HCT116 (cell line): ENCODE measurements at regions not wholly inside any gene's neighbourhood (a gene's known extent, or its start where the extent isn't known, plus 50 kb on each side); places are given as distances from the start of the nearest gene placed in this dataset.

Source experiments
- ATAC-seq: fragments of 200-7000 bp; cut with Tn5 transposase; 2 replicates; pipeline ENCODE4 v1.9.1; 2020; ENCODE audit warnings: mild to moderate bottlenecking, moderate library complexity
- BruUV-seq: library from RNA; stranded (reverse); fragments of 400-500 nt; replicated peaks from 2 replicates; lab custom pipeline; 2021; lab: Mats Ljungman, UMichigan
- CTCF ChIA-PET: fragments of 300-600 bp; sonication (Branson Sonifier 250); formaldehyde crosslinking; loops from one replicate; lab custom pipeline; 2021; ENCODE audit warnings: antibody characterized with exemption; lab: Charles Lee
- POLR2A ChIA-PET: fragments of 300-600, 350-600 bp; sonication (Branson Sonifier 250); formaldehyde crosslinking; loops from one replicate; lab custom pipeline; 2021; ENCODE audit warnings: antibody characterized with exemption; lab: Charles Lee
- RAD21 ChIA-PET, 2 experiments: fragments of 300-600 bp; sonication (Branson Sonifier 250); formaldehyde crosslinking; loops; one replicate each; lab custom pipeline; 2023; ENCODE audit warnings: low total read pairs in 2 of 2; ENCODE audit not compliant: uncharacterized antibody in 2 of 2, unreplicated experiment in 2 of 2, low non-redundant PET in 1 of 2; lab: Charles Lee
- DNase-seq: peaks from one replicate; pipeline ENCODE4 v3.0.0-alpha.2; 2010; ENCODE audit warnings: low read depth, low spot score
- H2AFZ ChIP-seq: fragments of 200-600 bp; shearing (Covaris generic), sonication (generic); 2 replicates; pipeline ENCODE4 v1.6.1; 2017; ENCODE audit warnings: low read depth, mixed run types, mixed read lengths, antibody characterized with exemption, low read length; ENCODE audit not compliant: poor library complexity, severe bottlenecking
- H3K27ac ChIP-seq: 2 replicates; pipeline ENCODE4 v1.5.1; 2012; ENCODE audit warnings: low read depth, low read length
- H3K27me3 ChIP-seq: fragments of 200-600 bp; sonication (generic); 2 replicates; pipeline ENCODE4 v1.6.1; 2016; ENCODE audit warnings: mixed run types, low read length, mixed read lengths; ENCODE audit not compliant: insufficient read depth
- H3K36me3 ChIP-seq, 2 experiments: fragments of 200-500 bp in 1 of 2; fragments of 200-600 bp in 1 of 2; sonication (Bioruptor generic) in 1 of 2; sonication (generic) in 1 of 2; 2 replicates each; pipeline versions ENCODE4 v1.5.1 to v1.6.1; 2014 to 2016; ENCODE audit warnings: low read length in 2 of 2, inconsistent platforms in 1 of 2, mixed read lengths in 1 of 2, mixed run types in 1 of 2; ENCODE audit not compliant: insufficient read depth in 2 of 2, control insufficient read depth in 1 of 2
- H3K4me1 ChIP-seq, 2 experiments: fragments of 200-600 bp in 1 of 2; sonication (generic) in 1 of 2; 2 replicates each; pipeline versions ENCODE4 v1.5.1 to v1.6.1; 2012 to 2017; ENCODE audit warnings: low read length in 2 of 2, inconsistent platforms in 1 of 2, mild to moderate bottlenecking in 1 of 2, mixed read lengths in 1 of 2, mixed run types in 1 of 2, moderate library complexity in 1 of 2; ENCODE audit not compliant: insufficient read depth in 2 of 2, control insufficient read depth in 1 of 2
- H3K4me2 ChIP-seq: fragments of 200-600 bp; sonication (generic); 2 replicates; pipeline ENCODE4 v1.6.1; 2017; ENCODE audit warnings: mixed run types, low read length, mixed read lengths
- H3K4me3 ChIP-seq, 2 experiments: fragments of 200-600 bp in 1 of 2; sonication (generic) in 1 of 2; replicated peaks in 1 of 2; 2 replicates each; pipeline ENCODE4 v1.5.1; 2011 to 2016; ENCODE audit warnings: low read length in 2 of 2, control low read depth in 1 of 2, low read depth in 1 of 2, mild to moderate bottlenecking in 1 of 2, mixed read lengths in 1 of 2, mixed run types in 1 of 2
- H3K79me2 ChIP-seq: fragments of 200-600 bp; sonication (generic); 2 replicates; pipeline ENCODE4 v1.6.1; 2017; ENCODE audit warnings: mild to moderate bottlenecking, mixed run types, low read length, moderate library complexity, mixed read lengths; ENCODE audit not compliant: insufficient read depth
- H3K9ac ChIP-seq: fragments of 200-600 bp; sonication (generic); 2 replicates; pipeline ENCODE4 v1.6.1; 2016; ENCODE audit warnings: low read length, mixed read lengths
- H3K9me2 ChIP-seq: fragments of 200-600 bp; sonication (generic), shearing (Covaris generic); 2 replicates; pipeline ENCODE4 v1.6.1; 2017; ENCODE audit warnings: mixed run types, mild to moderate bottlenecking, moderate library complexity; ENCODE audit not compliant: insufficient read depth
- H3K9me3 ChIP-seq, 2 experiments: fragments of 200-500 bp in 1 of 2; fragments of 200-600 bp in 1 of 2; sonication (Bioruptor generic) in 1 of 2; sonication (generic) in 1 of 2; 2 replicates each; pipeline ENCODE4 v1.6.1; 2014 to 2017; ENCODE audit warnings: low read length in 2 of 2, mixed read lengths in 2 of 2, inconsistent platforms in 1 of 2, low read depth in 1 of 2, mild to moderate bottlenecking in 1 of 2, mixed run types in 1 of 2, moderate library complexity in 1 of 2; ENCODE audit not compliant: control insufficient read depth in 1 of 2, insufficient read depth in 1 of 2
- H4K20me1 ChIP-seq: fragments of 200-600 bp; sonication (generic), shearing (Covaris generic); 2 replicates; pipeline ENCODE4 v1.6.1; 2017; ENCODE audit warnings: mixed run types, mild to moderate bottlenecking, moderate library complexity; ENCODE audit not compliant: insufficient read depth
- CBX3 ChIP-seq: IDR thresholded peaks from 2 replicates; pipeline ENCODE4 v1.6.1; 2012; ENCODE audit warnings: low read depth
- CTCF ChIP-seq, 3 experiments: fragments of 200-600 bp in 1 of 3; sonication (generic) in 1 of 3; IDR thresholded peaks in 2 of 3; conservative IDR thresholded peaks in 1 of 3; 2 replicates each; pipeline ENCODE4 v1.5.1; 2012 to 2017; ENCODE audit warnings: low read depth in 2 of 3, low read length in 2 of 3, antibody characterized with exemption in 1 of 3, borderline replicate concordance in 1 of 3, control low read depth in 1 of 3, mild to moderate bottlenecking in 1 of 3, mixed read lengths in 1 of 3, mixed run types in 1 of 3, moderate library complexity in 1 of 3; ENCODE audit not compliant: insufficient read depth in 1 of 3
- EGR1 ChIP-seq: IDR thresholded peaks from 2 replicates; pipeline ENCODE4 v1.6.1; 2012; ENCODE audit warnings: low read depth
- EZH2 ChIP-seq: fragments of 200-600 bp; sonication (generic); IDR thresholded peaks from 2 replicates; pipeline ENCODE4 v1.6.1; 2017; ENCODE audit warnings: antibody characterized with exemption, mixed run types
- EZH2phosphoT487 ChIP-seq: fragments of 200-600 bp; IDR thresholded peaks from 2 replicates; pipeline ENCODE4 v1.6.1; 2018; ENCODE audit warnings: antibody characterized with exemption, borderline replicate concordance
- FOSL1 ChIP-seq: IDR thresholded peaks from 2 replicates; pipeline ENCODE4 v1.6.1; 2012; ENCODE audit warnings: low read depth
- JUND ChIP-seq: IDR thresholded peaks from 2 replicates; pipeline ENCODE4 v1.6.1; 2012
- SIN3A ChIP-seq: IDR thresholded peaks from 2 replicates; pipeline ENCODE4 v1.6.1; 2012; ENCODE audit warnings: low read depth
- SP1 ChIP-seq: IDR thresholded peaks from 2 replicates; pipeline ENCODE4 v1.6.1; 2012; ENCODE audit warnings: low read depth
- TCF7L2 ChIP-seq: IDR thresholded peaks from 2 replicates; pipeline ENCODE4 v1.7.0; 2011; ENCODE audit warnings: borderline replicate concordance, inconsistent platforms; ENCODE audit not compliant: insufficient read depth, insufficient read length; ENCODE audit errors: extremely low read depth
- YY1 ChIP-seq: IDR thresholded peaks from 2 replicates; pipeline ENCODE4 v1.6.1; 2011; ENCODE audit warnings: low read length, low read depth, moderate library complexity, mild to moderate bottlenecking; ENCODE audit not compliant: insufficient replicate concordance; ENCODE audit errors: extremely low read depth
- ZBTB33 ChIP-seq: IDR thresholded peaks from 2 replicates; pipeline ENCODE4 v1.6.1; 2011; ENCODE audit warnings: mild to moderate bottlenecking, low read length, moderate library complexity; ENCODE audit not compliant: insufficient replicate concordance; ENCODE audit errors: extremely low read depth
- ZNF274 ChIP-seq: fragments of 200-500 bp; sonication (Bioruptor generic); IDR thresholded peaks from 2 replicates; pipeline ENCODE4 v1.6.1; 2014; ENCODE audit warnings: mild to moderate bottlenecking, low read depth, low read length, inconsistent platforms
- intact Hi-C: fragments of 100-400 bp; cut with micrococcal nuclease; formaldehyde crosslinking; loops from 2 replicates; pipeline ENCODE4 v1.10.0; 2022
- TF ChIP-seq, protein P1 (sequence below): IDR thresholded peaks from 2 replicates; pipeline ENCODE4 v1.6.1; 2012
- TF ChIP-seq, protein P2 (sequence below): IDR thresholded peaks from 2 replicates; pipeline ENCODE4 v1.6.1; 2012

GRCh38 chr9:80107931-80108660, 536.3 kb downstream of the TLE4 start:
- intact Hi-C loops = no loop called here
- Histone ChIP-seq H3K4me2 (no peak overlapping the region), H4K20me1 (no peaks in the 10 kb centered on the region), H3K9me2 (no peaks in the 10 kb centered on the region), H3K4me1 (no peaks in the 10 kb centered on the region), H3K27me3 (no peaks in the 10 kb centered on the region), H3K27ac (no peak overlapping the region), H3K4me3 (no peak overlapping the region), H3K79me2 (no peaks in the 10 kb centered on the region), H3K36me3 (no peaks in the 10 kb centered on the region), H2AFZ (no peak overlapping the region), H3K9ac (no peak overlapping the region), H3K9me3 (peaks cover 6 to 28% of the 10 kb centered on the region in 2 experiments; a peak in 2 of 4 replicates)
- no peak for TF ChIP-seq CBX3
- no peak for TF ChIP-seq TCF7L2
- POLR2A ChIA-PET = no interaction called here
- no TSS peak for BruUV-seq
- RAD21 ChIA-PET = no interaction called here
- CTCF ChIA-PET = no interaction called here
- ATAC-seq = no peak
- DNase-seq = no peak

- TF ChIP-seq YY1 (no peak), EGR1 (no peak), SP1 (no peak), EZH2phosphoT487 (no peak), CBX3 (no peak), JUND (no peak), FOSL1 (no peak), CTCF (IDR thresholded peaks at IDR 0.05 in 2 of 3, conservative IDR thresholded peaks at IDR 0.05 in 1 of 3; ENCODE audit: borderline replicate concordance in 1 of 3, insufficient read depth in 1 of 3, low read depth in 2 of 3, low read length in 2 of 3) (no peak), EZH2 (no peak), ZBTB33 (no peak), SIN3A (no peak), TCF7L2 (no peak), ZNF274 (no peak)
- TF ChIP-seq, protein P1, sequence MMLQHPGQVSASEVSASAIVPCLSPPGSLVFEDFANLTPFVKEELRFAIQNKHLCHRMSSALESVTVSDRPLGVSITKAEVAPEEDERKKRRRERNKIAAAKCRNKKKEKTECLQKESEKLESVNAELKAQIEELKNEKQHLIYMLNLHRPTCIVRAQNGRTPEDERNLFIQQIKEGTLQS = no peak
- TF ChIP-seq, protein P2, sequence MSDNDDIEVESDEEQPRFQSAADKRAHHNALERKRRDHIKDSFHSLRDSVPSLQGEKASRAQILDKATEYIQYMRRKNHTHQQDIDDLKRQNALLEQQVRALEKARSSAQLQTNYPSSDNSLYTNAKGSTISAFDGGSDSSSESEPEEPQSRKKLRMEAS = no peak
- no peaks in the 10 kb centered on the region for H3K27me3 ChIP-seq
- no peaks in the 10 kb centered on the region for H3K79me2 ChIP-seq
- POLR2A ChIA-PET = no interaction called here
- H3K36me3 ChIP-seq = no peaks in the 10 kb centered on the region
- ATAC-seq (no peak), DNase-seq (no peak)
- RAD21 ChIA-PET = no interaction called here
- H3K4me2 ChIP-seq = no peak overlapping the region
- no peak overlapping the region for H3K9ac ChIP-seq
- BruUV-seq = no TSS peak
- H3K4me1 ChIP-seq = no peaks in the 10 kb centered on the region
- no peak overlapping the region for H3K4me3 ChIP-seq
- no peaks in the 10 kb centered on the region for H3K9me2 ChIP-seq
- H3K27ac ChIP-seq = no peak overlapping the region
- intact Hi-C loops = no loop called here
- no peak overlapping the region for H2AFZ ChIP-seq
- H3K9me3 ChIP-seq = peaks cover 0 to 10% of the 10 kb centered on the region in 2 experiments; a peak in 1 of 4 replicates
- CTCF ChIA-PET = no interaction called here
- no peaks in the 10 kb centered on the region for H4K20me1 ChIP-seq
Measured at GRCh38 chr9:80097476-80097875, 525.7 kb downstream of the TLE4 start.
